ENCODE measurements at regions not wholly inside any gene's neighbourhood (a gene's known extent, or its start where the extent isn't known, plus 50 kb on each side); places are given as distances from the start of the nearest gene placed in this dataset.

DNA sequence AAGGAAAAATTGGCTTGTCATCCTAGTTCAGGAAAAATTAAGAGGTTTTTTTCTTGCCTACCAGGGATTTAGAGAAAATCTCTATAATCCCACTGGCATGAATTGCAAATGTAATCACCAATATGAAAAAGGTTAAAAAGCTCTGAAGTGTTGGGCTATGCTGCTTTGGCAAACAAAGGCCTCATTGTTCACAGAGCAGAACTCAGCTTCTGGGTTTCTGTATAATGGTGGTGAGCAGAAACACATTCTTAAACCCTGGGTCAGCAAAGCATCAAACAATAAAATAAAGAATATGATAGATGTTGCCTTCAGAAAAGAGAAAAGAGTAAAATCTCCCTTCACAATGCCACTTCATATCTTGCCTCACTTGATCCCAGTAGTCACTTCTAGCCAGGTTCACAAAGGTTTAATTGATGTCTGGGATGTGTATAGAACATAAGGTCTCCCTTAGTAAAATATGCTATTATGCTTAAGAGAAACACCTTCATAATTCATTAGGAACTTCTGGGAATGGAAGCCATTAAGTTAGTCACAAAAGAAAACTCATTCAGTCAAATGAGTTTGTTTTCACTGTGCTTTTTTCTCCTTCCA lies 1255.5 kb upstream of the PHF14 start:
- TF ChIP-seq EP300 (IDR thresholded peaks at IDR 0.05; ENCODE audit: borderline replicate concordance) (no peak), NFIC (IDR thresholded peaks at IDR 0.05) (no peak), TCF12 (IDR thresholded peaks at IDR 0.05; ENCODE audit: low read depth) (no peak), YY1 (IDR thresholded peaks at IDR 0.05; ENCODE audit: low read depth) (no peak), CEBPB (IDR thresholded peaks at IDR 0.05) (no peak), TAF1 (IDR thresholded peaks at IDR 0.05; ENCODE audit: low read depth) (no peak), FOXM1 (IDR thresholded peaks at IDR 0.05; ENCODE audit: borderline replicate concordance, low read depth) (no peak), RAD21 (IDR thresholded peaks at IDR 0.05; ENCODE audit: low read depth) (no peak), EGR1 (IDR thresholded peaks at IDR 0.05) (no peak)
- TF ChIP-seq, protein P1, sequence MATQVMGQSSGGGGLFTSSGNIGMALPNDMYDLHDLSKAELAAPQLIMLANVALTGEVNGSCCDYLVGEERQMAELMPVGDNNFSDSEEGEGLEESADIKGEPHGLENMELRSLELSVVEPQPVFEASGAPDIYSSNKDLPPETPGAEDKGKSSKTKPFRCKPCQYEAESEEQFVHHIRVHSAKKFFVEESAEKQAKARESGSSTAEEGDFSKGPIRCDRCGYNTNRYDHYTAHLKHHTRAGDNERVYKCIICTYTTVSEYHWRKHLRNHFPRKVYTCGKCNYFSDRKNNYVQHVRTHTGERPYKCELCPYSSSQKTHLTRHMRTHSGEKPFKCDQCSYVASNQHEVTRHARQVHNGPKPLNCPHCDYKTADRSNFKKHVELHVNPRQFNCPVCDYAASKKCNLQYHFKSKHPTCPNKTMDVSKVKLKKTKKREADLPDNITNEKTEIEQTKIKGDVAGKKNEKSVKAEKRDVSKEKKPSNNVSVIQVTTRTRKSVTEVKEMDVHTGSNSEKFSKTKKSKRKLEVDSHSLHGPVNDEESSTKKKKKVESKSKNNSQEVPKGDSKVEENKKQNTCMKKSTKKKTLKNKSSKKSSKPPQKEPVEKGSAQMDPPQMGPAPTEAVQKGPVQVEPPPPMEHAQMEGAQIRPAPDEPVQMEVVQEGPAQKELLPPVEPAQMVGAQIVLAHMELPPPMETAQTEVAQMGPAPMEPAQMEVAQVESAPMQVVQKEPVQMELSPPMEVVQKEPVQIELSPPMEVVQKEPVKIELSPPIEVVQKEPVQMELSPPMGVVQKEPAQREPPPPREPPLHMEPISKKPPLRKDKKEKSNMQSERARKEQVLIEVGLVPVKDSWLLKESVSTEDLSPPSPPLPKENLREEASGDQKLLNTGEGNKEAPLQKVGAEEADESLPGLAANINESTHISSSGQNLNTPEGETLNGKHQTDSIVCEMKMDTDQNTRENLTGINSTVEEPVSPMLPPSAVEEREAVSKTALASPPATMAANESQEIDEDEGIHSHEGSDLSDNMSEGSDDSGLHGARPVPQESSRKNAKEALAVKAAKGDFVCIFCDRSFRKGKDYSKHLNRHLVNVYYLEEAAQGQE (IDR thresholded peaks at IDR 0.05; ENCODE audit: low read depth): no peak
- TF ChIP-seq, protein P2, sequence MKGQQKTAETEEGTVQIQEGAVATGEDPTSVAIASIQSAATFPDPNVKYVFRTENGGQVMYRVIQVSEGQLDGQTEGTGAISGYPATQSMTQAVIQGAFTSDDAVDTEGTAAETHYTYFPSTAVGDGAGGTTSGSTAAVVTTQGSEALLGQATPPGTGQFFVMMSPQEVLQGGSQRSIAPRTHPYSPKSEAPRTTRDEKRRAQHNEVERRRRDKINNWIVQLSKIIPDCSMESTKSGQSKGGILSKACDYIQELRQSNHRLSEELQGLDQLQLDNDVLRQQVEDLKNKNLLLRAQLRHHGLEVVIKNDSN (IDR thresholded peaks at IDR 0.05): no peak

DNA sequence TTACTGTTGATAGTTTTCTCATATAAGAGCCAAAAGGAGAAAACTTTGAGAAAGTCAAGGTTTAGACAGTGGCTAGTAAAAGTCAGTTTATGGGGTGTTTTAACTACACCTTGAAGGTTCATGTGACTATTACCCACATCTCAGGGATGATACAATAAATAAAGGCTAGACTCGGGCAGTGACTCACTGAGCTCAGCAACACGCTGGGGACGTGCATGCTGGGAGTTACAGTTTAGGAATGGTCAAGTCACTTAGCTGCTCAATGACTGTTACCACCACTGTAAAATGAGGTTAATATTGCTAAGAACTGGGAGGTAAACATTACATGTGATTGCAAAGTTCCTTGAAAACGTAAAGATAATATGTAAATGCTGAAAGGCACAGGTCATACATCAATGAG lies 1254.4 kb upstream of the PHF14 start:
- TF ChIP-seq, protein P1 (IDR thresholded peaks at IDR 0.05; ENCODE audit: low read depth): no peak

DNA sequence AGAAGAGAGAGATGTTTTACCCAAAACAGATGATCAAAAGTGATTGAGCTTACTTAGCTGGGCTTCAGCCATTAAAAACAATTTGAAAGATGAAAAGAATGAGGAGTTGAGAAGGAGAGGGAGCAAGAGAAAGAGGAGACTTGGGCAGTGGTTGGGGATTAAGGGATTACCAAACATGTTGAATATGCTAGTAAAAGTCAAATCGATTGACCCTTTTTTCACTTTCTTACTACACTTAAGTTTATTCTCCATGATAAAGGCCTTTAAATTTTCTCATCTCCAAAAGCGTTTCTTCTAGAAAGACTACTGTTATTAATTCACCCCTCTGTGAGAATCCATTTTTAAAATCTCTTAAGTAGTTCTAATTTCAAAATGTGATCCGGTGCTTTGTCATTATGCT lies 1254.0 kb upstream of the PHF14 start:
- TF ChIP-seq YY1 (IDR thresholded peaks at IDR 0.05; ENCODE audit: low read depth): no peak
- TF ChIP-seq EP300 (IDR thresholded peaks at IDR 0.05; ENCODE audit: borderline replicate concordance): no peak
- TF ChIP-seq TCF12 (IDR thresholded peaks at IDR 0.05; ENCODE audit: low read depth): no peak
- TF ChIP-seq CEBPB (IDR thresholded peaks at IDR 0.05): no peak
- TF ChIP-seq, protein P3, sequence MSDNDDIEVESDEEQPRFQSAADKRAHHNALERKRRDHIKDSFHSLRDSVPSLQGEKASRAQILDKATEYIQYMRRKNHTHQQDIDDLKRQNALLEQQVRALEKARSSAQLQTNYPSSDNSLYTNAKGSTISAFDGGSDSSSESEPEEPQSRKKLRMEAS (IDR thresholded peaks at IDR 0.05): no peak
- no peak for TF ChIP-seq EGR1 (IDR thresholded peaks at IDR 0.05)
- TF ChIP-seq FOXM1 (IDR thresholded peaks at IDR 0.05; ENCODE audit: borderline replicate concordance, low read depth): no peak
- no peak for TF ChIP-seq TEAD4 (IDR thresholded peaks at IDR 0.05)
- TF ChIP-seq TAF1 (IDR thresholded peaks at IDR 0.05; ENCODE audit: low read depth): no peak
- TF ChIP-seq NFIC (IDR thresholded peaks at IDR 0.05): no peak
- no peak for TF ChIP-seq ZBTB7A (IDR thresholded peaks at IDR 0.05; ENCODE audit: low read depth)

DNA sequence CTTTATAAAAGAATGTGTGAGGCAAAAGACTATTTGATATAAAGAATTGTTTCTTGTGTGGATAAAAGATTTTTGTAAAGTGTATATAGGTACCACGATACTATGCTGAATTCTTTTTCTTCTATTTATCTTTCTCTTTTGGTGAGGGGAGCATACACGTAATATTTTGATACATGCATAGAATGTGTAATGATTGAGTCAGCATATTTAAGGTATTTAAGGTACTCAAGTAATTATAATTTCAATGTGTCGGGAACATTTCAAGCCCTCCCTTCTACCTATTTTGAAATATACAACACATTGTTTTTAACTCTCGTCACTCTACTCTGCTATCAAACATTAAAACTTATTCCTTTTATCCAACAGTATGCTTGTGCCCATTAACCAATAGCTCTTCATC lies 1221.6 kb upstream of the PHF14 start:
- TF ChIP-seq CEBPB (IDR thresholded peaks at IDR 0.05): no peak
- TF ChIP-seq, protein P3 (IDR thresholded peaks at IDR 0.05): no peak
- no peak for TF ChIP-seq NFIC (IDR thresholded peaks at IDR 0.05)
- no peak for TF ChIP-seq FOXM1 (IDR thresholded peaks at IDR 0.05; ENCODE audit: borderline replicate concordance, low read depth)
- TF ChIP-seq CREB1 (IDR thresholded peaks at IDR 0.05; ENCODE audit: low read depth): no peak
- no peak for TF ChIP-seq ZBTB7A (IDR thresholded peaks at IDR 0.05; ENCODE audit: low read depth)
- no peak for TF ChIP-seq TEAD4 (IDR thresholded peaks at IDR 0.05)
- TF ChIP-seq, protein P2 (IDR thresholded peaks at IDR 0.05): no peak
- TF ChIP-seq, protein P1 (IDR thresholded peaks at IDR 0.05; ENCODE audit: low read depth): no peak
- TF ChIP-seq TAF1 (IDR thresholded peaks at IDR 0.05; ENCODE audit: low read depth): no peak
- no peak for TF ChIP-seq YY1 (IDR thresholded peaks at IDR 0.05; ENCODE audit: low read depth)

DNA sequence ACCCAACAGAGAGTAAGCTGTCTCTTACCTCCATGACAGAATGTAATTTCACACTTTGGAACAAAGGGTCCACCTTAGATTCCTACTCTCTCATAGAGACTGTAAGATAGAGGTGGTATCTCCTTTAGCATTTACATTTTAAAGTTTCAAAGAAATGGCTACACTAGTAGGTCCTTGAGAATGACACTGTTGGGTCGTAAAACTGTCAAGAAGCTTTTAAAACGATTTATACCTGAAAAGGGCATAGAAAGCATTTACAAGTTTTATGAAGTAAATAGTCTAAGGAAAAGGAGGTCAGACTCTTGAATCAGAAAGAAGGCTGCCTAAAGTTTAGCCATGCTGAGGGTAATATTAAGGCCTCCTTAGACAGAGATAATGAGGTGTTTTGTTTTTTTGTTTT lies 1212.4 kb upstream of the PHF14 start:
- no peak for TF ChIP-seq YY1 (IDR thresholded peaks at IDR 0.05; ENCODE audit: low read depth)
- TF ChIP-seq, protein P2 (IDR thresholded peaks at IDR 0.05): no peak
- TF ChIP-seq CEBPB (IDR thresholded peaks at IDR 0.05): no peak
- TF ChIP-seq, protein P3 (IDR thresholded peaks at IDR 0.05): no peak
- no peak for TF ChIP-seq EGR1 (IDR thresholded peaks at IDR 0.05)
- TF ChIP-seq, protein P1 (IDR thresholded peaks at IDR 0.05; ENCODE audit: low read depth): no peak
- no peak for TF ChIP-seq TCF12 (IDR thresholded peaks at IDR 0.05; ENCODE audit: low read depth)
- TF ChIP-seq CREB1 (IDR thresholded peaks at IDR 0.05; ENCODE audit: low read depth): no peak
- TF ChIP-seq FOXM1 (IDR thresholded peaks at IDR 0.05; ENCODE audit: borderline replicate concordance, low read depth): no peak
- TF ChIP-seq TEAD4 (IDR thresholded peaks at IDR 0.05): no peak
- TF ChIP-seq TAF1 (IDR thresholded peaks at IDR 0.05; ENCODE audit: low read depth): no peak

All from Ishikawa (cell line).